IPS-15b (cell line): ENCODE measurements at regions not wholly inside any gene's neighbourhood (a gene's known extent, or its start where the extent isn't known, plus 50 kb on each side); places are given as distances from the start of the nearest gene placed in this dataset.

ENCODE experiments used
- H3K27me3 ChIP-seq: one replicate; pipeline ENCODE4 v1.6.1; 2013; ENCODE audit warnings: low read length; ENCODE audit not compliant: control insufficient read depth, insufficient read depth
- H3K36me3 ChIP-seq: one replicate; pipeline ENCODE4 v1.6.1; 2013; ENCODE audit warnings: low read length; ENCODE audit not compliant: control insufficient read depth, insufficient read depth
- H3K4me1 ChIP-seq: one replicate; pipeline ENCODE4 v1.6.1; 2013; ENCODE audit warnings: mild to moderate bottlenecking, low read length; ENCODE audit not compliant: control insufficient read depth, insufficient read depth
- H3K4me3 ChIP-seq: one replicate; pipeline ENCODE4 v1.5.1; 2013; ENCODE audit warnings: low read depth, low read length
- H3K9ac ChIP-seq: one replicate; pipeline ENCODE4 v1.6.1; 2013; ENCODE audit warnings: low read depth, mild to moderate bottlenecking, low read length
- H3K9me3 ChIP-seq: one replicate; pipeline ENCODE4 v1.6.1; 2013; ENCODE audit warnings: mild to moderate bottlenecking, low read length; ENCODE audit not compliant: control insufficient read depth, insufficient read depth

GRCh38 chr2:144674071-144674470, 154.2 kb upstream of the ZEB2 start:
- no peak overlapping the region for H3K4me3 ChIP-seq
- H3K9me3 ChIP-seq = no peaks in the 10 kb centered on the region
- no peaks in the 10 kb centered on the region for H3K36me3 ChIP-seq
- H3K27me3 ChIP-seq = no peaks in the 10 kb centered on the region
- no peak overlapping the region for H3K9ac ChIP-seq
- H3K4me1 ChIP-seq = no peaks in the 10 kb centered on the region

GRCh38 chr2:144673456-144673855, 153.5 kb upstream of the ZEB2 start:
- H3K9ac ChIP-seq = no peak overlapping the region
- H3K36me3 ChIP-seq = no peaks in the 10 kb centered on the region
- no peaks in the 10 kb centered on the region for H3K27me3 ChIP-seq
- H3K4me1 ChIP-seq = no peaks in the 10 kb centered on the region
- no peak overlapping the region for H3K4me3 ChIP-seq
- H3K9me3 ChIP-seq = no peaks in the 10 kb centered on the region

DNA sequence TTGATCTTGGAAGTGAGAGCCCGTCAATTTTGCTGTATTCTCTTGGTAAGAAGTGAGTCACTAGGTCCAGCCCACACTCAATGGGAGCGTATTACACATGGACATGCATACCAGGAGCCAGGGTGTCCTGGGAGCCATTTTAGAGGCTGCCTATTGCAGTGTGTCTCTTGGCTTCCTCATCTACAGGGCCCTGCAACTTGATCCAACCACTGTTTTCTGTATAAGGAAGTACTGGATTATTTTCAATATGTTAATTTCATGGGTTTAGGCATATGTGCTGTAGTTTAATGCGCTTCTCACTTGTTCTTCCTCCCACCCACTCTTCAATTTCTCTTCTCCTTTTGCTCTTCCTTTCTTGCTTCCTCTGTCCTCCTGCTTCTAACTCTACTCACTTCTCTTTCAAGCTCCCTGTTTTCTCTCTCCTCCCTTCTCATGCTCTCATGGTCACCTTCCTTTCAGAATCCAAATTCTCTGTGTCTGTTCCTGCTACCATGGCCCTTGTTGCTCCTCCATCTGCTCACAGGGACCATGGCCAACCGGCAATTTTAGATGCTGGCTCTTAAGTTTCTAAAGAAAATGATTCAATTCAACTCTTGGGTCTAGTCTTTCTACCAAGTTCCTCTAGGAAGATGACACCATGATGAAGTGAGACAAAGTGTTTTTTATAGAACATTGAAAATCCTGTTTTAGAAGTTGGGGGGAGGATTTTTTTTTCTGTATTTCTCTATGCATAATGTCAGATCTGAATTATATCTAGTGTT, 152.0 kb upstream of the ZEB2 start:
- Histone ChIP-seq H3K4me1 (no peaks in the 10 kb centered on the region), H3K9ac (no peak overlapping the region), H3K9me3 (no peaks in the 10 kb centered on the region), H3K36me3 (no peaks in the 10 kb centered on the region), H3K4me3 (no peak overlapping the region), H3K27me3 (no peaks in the 10 kb centered on the region)

DNA sequence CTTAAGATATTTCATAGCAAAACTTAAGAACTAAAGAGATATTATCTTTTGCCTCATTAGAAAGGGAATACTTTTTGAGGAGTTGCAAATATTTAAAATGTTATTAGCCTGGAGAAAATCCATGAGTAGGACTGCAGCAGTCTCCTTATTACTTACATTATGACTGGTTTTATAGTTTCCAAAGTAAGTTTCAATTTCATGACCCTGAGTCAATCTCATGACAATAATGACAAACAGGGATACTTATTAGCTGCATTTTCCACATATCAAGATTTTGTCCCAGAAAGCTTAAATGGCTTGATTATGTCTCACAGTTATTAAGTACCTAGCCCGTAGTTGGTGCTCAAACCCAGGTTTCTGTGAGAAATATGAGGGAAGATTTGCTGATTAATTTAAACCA, 150.8 kb upstream of the ZEB2 start:
- Histone ChIP-seq H3K9ac (no peak overlapping the region), H3K27me3 (no peaks in the 10 kb centered on the region), H3K4me1 (no peaks in the 10 kb centered on the region), H3K36me3 (no peaks in the 10 kb centered on the region), H3K9me3 (no peaks in the 10 kb centered on the region), H3K4me3 (no peak overlapping the region)

- no peaks in the 10 kb centered on the region for H3K4me1 ChIP-seq
- H3K9ac ChIP-seq = no peak overlapping the region
- no peaks in the 10 kb centered on the region for H3K9me3 ChIP-seq
- H3K36me3 ChIP-seq = no peaks in the 10 kb centered on the region
- H3K27me3 ChIP-seq = no peaks in the 10 kb centered on the region
- no peak overlapping the region for H3K4me3 ChIP-seq
Measured at GRCh38 chr2:144670080-144670479, 150.2 kb upstream of the ZEB2 start.

DNA sequence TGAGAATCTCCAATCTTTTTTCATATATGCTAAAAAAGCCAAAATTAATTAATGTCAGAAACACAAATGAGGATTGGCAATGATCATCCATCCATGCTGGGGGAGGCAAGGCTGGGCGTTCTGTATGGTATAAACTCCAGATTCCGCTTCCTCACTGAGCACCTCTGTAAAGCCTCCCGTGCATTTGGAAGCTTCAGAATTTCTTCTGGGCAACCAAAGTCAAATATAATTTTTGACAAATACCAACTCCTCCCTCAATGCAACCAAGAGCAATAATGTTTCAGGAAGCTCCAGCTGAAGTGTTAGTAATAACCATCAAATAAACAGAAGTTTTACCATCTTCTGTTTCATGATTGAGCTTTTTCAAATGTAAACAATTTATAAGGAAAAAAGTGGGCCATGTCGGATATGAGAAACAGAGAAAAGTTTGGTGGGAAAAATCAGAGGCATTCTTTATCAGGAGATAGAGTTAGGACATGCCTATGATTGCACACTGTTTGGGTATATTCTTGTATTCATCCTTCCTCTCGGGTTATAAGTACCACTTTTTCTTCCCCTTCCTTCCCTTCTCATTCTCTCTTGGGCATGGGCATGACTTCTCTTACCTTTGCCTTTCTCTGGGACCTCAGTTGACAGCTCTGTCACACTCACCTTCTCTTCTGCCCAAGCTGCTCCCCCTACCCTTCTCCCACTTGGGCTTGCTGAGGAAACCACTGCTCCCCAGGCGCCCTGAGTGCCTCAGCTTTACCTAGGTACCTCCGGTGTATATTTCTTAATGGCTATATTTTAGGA, 149.5 kb upstream of the ZEB2 start:
- Histone ChIP-seq H3K9ac (no peak overlapping the region), H3K36me3 (no peaks in the 10 kb centered on the region), H3K9me3 (no peaks in the 10 kb centered on the region), H3K4me1 (no peaks in the 10 kb centered on the region), H3K4me3 (no peak overlapping the region), H3K27me3 (no peaks in the 10 kb centered on the region)

DNA sequence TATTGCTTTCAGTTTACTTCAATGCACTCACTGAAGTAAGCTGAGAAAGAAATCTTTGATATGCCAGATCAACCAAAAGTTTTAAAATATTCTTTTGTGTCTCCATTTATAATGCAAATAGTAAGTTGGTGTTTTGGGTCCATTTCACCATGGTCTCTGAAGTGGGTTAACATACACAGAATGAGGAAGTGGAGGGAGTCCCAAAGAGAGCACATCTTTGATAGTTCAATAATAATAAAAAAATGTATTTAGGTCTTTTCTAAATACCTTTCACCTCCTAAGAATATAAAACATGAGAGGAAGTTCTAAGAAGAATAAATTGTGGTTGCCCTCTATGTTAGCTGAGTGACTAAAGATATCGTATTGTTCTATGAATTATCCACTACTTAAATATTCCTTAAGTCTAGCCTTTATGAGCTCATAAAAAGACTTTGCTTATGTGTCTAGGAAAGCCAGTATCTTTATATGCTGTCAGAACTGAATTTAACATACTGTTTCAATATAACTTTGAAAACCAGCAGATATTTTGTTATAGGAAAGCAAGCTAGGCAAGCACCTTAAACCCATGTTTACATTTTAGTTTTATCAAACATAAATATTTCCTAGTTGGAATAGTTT, 148.7 kb upstream of the ZEB2 start:
- Histone ChIP-seq H3K36me3 (no peaks in the 10 kb centered on the region), H3K9me3 (no peaks in the 10 kb centered on the region), H3K4me1 (no peaks in the 10 kb centered on the region), H3K4me3 (no peak overlapping the region), H3K27me3 (no peaks in the 10 kb centered on the region), H3K9ac (no peak overlapping the region)

DNA sequence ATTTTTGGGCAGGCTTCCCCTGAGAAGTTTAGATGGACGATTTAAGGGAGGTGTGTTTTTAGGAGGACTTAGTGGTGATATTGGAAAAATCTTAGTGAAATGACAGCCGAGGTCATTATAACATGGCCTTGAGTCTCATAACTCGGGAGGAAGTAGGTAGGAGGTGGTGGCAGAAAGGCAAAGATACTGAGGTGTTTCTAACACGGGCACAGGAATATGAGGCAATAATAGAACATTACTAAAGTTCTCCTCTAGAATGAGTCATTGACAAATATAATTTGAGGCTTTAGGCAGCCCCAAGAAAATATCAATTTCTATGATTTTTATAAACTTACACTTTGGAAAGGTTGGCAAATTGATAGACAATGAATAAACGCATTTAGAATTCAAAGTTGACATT, 146.1 kb upstream of the ZEB2 start:
- H3K36me3 ChIP-seq = no peaks in the 10 kb centered on the region
- no peaks in the 10 kb centered on the region for H3K27me3 ChIP-seq
- H3K9ac ChIP-seq = no peak overlapping the region
- no peaks in the 10 kb centered on the region for H3K4me1 ChIP-seq
- no peak overlapping the region for H3K4me3 ChIP-seq
- H3K9me3 ChIP-seq = no peaks in the 10 kb centered on the region

GRCh38 chr2:144663207-144663606, 143.3 kb upstream of the ZEB2 start:
- Histone ChIP-seq H3K9ac (no peak overlapping the region), H3K4me1 (peaks cover 2% of the 10 kb centered on the region), H3K9me3 (no peaks in the 10 kb centered on the region), H3K36me3 (no peaks in the 10 kb centered on the region), H3K27me3 (no peaks in the 10 kb centered on the region), H3K4me3 (no peak overlapping the region)

GRCh38 chr2:144660518-144661316, 140.8 kb upstream of the ZEB2 start:
- Histone ChIP-seq H3K36me3 (no peaks in the 10 kb centered on the region), H3K9me3 (no peaks in the 10 kb centered on the region), H3K27me3 (no peaks in the 10 kb centered on the region), H3K9ac (no peak overlapping the region), H3K4me3 (no peak overlapping the region), H3K4me1 (peaks cover 2% of the 10 kb centered on the region)

DNA sequence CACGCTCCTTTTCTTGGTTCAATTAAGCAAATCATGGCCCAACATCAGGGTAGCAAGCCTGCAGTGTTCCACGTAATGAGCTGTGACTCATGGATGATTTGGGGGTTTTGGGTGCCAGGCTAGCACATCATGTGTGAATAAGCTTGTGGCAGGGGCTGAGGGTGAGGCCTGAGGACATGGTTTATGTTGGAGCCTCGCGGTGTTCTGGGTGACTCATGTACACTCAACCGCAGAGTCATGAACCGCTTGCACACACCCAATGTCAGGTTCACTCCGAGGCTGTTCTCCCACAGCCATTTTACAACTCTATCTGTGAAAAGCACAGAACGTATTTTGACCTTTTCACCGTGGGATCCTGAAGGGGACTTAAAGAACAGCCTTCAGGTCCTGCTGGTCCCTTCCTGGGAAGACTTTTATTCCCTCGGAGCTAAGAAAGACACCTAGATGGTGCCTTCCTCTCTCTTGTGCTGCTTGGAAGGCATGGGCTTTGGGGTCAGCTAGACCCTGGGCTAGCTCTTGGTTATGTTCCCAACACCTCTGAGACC, 139.9 kb upstream of the ZEB2 start:
- H3K27me3 ChIP-seq = no peaks in the 10 kb centered on the region
- H3K9ac ChIP-seq = no peak overlapping the region
- no peaks in the 10 kb centered on the region for H3K9me3 ChIP-seq
- peaks cover 2% of the 10 kb centered on the region for H3K4me1 ChIP-seq
- no peak overlapping the region for H3K4me3 ChIP-seq
- H3K36me3 ChIP-seq = no peaks in the 10 kb centered on the region
